ENCODE measurements at regions not wholly inside any gene's neighbourhood (a gene's known extent, or its start where the extent isn't known, plus 50 kb on each side); places are given as distances from the start of the nearest gene placed in this dataset.

DNA sequence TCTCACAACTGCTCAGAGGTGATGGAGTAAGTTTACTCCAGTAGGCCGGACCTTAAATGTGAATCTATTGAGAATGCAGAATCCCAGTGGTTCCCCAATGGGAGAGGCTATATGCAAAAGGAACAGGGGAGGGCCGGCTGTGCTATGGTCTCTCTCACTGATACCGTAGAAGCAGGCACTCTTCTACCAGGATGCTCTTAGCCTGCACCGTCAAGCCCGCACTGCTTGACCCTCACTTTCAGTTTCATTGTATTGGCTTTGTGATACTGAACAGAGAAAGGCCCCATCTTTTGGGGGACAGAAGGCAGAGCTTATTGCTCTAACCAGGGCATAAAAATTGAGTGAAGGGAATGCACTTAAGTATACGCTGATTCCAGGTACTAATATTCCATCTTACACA, 615.0 kb upstream of the RGMB start:
- ATAC-seq, result no peak
- TF ChIP-seq PATZ1 (CRISPR knock-in tag; IDR thresholded peaks at IDR 0.05; ENCODE audit: borderline replicate concordance) (no peak), CSDC2 (CRISPR knock-in tag; IDR thresholded peaks at IDR 0.05) (no peak), ISL1 (CRISPR knock-in tag; IDR thresholded peaks at IDR 0.05) (no peak), ESRRG (CRISPR knock-in tag; IDR thresholded peaks at IDR 0.05) (no peak), ZC3H10 (CRISPR knock-in tag; IDR thresholded peaks at IDR 0.05) (no peak), ZFP3 (CRISPR knock-in tag; IDR thresholded peaks at IDR 0.05) (no peak), RARB (CRISPR knock-in tag; IDR thresholded peaks at IDR 0.05) (no peak), PPARA (CRISPR knock-in tag; IDR thresholded peaks at IDR 0.05; ENCODE audit: borderline replicate concordance) (no peak), GLIS3 (CRISPR knock-in tag; IDR thresholded peaks at IDR 0.05) (no peak), ZNF70 (CRISPR knock-in tag; IDR thresholded peaks at IDR 0.05) (no peak), ARNTL (CRISPR knock-in tag; IDR thresholded peaks at IDR 0.05; ENCODE audit: borderline replicate concordance, low read depth) (no peak)
- TF ChIP-seq, protein P1, sequence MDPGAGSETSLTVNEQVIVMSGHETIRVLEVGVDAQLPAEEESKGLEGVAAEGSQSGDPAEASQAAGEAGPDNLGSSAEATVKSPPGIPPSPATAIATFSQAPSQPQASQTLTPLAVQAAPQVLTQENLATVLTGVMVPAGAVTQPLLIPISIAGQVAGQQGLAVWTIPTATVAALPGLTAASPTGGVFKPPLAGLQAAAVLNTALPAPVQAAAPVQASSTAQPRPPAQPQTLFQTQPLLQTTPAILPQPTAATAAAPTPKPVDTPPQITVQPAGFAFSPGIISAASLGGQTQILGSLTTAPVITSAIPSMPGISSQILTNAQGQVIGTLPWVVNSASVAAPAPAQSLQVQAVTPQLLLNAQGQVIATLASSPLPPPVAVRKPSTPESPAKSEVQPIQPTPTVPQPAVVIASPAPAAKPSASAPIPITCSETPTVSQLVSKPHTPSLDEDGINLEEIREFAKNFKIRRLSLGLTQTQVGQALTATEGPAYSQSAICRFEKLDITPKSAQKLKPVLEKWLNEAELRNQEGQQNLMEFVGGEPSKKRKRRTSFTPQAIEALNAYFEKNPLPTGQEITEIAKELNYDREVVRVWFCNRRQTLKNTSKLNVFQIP (CRISPR knock-in tag; IDR thresholded peaks at IDR 0.05; ENCODE audit: borderline replicate concordance, low read depth), result no peak
- TF ChIP-seq, protein P2, sequence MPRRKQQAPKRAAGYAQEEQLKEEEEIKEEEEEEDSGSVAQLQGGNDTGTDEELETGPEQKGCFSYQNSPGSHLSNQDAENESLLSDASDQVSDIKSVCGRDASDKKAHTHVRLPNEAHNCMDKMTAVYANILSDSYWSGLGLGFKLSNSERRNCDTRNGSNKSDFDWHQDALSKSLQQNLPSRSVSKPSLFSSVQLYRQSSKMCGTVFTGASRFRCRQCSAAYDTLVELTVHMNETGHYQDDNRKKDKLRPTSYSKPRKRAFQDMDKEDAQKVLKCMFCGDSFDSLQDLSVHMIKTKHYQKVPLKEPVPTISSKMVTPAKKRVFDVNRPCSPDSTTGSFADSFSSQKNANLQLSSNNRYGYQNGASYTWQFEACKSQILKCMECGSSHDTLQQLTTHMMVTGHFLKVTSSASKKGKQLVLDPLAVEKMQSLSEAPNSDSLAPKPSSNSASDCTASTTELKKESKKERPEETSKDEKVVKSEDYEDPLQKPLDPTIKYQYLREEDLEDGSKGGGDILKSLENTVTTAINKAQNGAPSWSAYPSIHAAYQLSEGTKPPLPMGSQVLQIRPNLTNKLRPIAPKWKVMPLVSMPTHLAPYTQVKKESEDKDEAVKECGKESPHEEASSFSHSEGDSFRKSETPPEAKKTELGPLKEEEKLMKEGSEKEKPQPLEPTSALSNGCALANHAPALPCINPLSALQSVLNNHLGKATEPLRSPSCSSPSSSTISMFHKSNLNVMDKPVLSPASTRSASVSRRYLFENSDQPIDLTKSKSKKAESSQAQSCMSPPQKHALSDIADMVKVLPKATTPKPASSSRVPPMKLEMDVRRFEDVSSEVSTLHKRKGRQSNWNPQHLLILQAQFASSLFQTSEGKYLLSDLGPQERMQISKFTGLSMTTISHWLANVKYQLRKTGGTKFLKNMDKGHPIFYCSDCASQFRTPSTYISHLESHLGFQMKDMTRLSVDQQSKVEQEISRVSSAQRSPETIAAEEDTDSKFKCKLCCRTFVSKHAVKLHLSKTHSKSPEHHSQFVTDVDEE (CRISPR knock-in tag; IDR thresholded peaks at IDR 0.05), result no peak

DNA sequence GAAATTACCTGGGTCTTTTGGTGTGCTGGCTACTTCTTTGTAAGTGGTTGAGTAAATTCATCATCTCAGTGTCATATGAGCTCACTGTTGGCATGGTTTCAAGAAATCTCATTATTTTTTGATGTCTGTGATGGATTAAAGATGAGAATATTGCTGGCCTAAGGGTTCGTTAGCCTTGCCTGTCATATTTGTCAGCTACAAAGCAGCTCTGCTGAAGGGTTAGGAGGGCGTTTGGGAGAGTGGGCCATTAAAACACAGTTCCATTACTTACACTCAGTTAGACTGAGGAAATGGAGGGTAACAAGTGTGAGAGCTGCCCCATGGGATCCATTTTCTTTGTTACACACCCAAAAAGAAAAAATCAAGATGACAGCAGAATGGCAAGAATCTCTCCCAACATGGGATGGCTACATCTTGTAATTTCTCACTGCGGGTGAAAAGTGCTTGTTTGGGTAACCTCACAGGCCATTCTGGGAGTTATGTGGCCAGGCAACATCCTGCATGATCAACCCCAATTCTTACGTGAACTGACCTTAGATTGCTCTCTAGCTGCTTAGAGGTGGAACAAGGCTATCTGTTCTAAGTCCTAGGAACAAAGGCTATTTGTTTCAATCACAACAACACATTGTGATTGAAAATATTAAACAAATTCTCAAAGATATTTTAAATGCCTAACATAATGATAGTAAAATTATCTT, 609.5 kb upstream of the RGMB start:
- ATAC-seq, result no peak; the same call in 2 of the 3 replicates
- TF ChIP-seq ISL1 (CRISPR knock-in tag; IDR thresholded peaks at IDR 0.05) (peak; percentile 42), GLIS3 (CRISPR knock-in tag; IDR thresholded peaks at IDR 0.05) (no peak)
- TF ChIP-seq, protein P3, sequence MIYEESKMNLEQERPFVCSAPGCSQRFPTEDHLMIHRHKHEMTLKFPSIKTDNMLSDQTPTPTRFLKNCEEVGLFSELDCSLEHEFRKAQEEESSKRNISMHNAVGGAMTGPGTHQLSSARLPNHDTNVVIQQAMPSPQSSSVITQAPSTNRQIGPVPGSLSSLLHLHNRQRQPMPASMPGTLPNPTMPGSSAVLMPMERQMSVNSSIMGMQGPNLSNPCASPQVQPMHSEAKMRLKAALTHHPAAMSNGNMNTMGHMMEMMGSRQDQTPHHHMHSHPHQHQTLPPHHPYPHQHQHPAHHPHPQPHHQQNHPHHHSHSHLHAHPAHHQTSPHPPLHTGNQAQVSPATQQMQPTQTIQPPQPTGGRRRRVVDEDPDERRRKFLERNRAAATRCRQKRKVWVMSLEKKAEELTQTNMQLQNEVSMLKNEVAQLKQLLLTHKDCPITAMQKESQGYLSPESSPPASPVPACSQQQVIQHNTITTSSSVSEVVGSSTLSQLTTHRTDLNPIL (CRISPR knock-in tag; IDR thresholded peaks at IDR 0.05; ENCODE audit: low read depth), result peak; percentile 59; the same call in 1 of the 2 replicates
- TF ChIP-seq, protein P2 (CRISPR knock-in tag; IDR thresholded peaks at IDR 0.05), result 0 out of 2 replicates have a peak, but pooled peaks have one; percentile 60

- ATAC-seq, result no peak
- TF ChIP-seq PPARA (CRISPR knock-in tag; IDR thresholded peaks at IDR 0.05; ENCODE audit: borderline replicate concordance) (no peak), ISL1 (CRISPR knock-in tag; IDR thresholded peaks at IDR 0.05) (no peak), PATZ1 (CRISPR knock-in tag; IDR thresholded peaks at IDR 0.05; ENCODE audit: borderline replicate concordance) (no peak), TCF4 (CRISPR knock-in tag; IDR thresholded peaks at IDR 0.05; ENCODE audit: borderline replicate concordance) (no peak), BACH2 (CRISPR knock-in tag; IDR thresholded peaks at IDR 0.05; ENCODE audit: borderline replicate concordance) (no peak), ESRRG (CRISPR knock-in tag; IDR thresholded peaks at IDR 0.05) (no peak), RARB (CRISPR knock-in tag; IDR thresholded peaks at IDR 0.05) (no peak), ZNF70 (CRISPR knock-in tag; IDR thresholded peaks at IDR 0.05) (no peak), ZFP30 (CRISPR knock-in tag; IDR thresholded peaks at IDR 0.05) (no peak), ZC3H10 (CRISPR knock-in tag; IDR thresholded peaks at IDR 0.05) (no peak), ZFP3 (CRISPR knock-in tag; IDR thresholded peaks at IDR 0.05) (no peak)
- TF ChIP-seq, protein P3 (CRISPR knock-in tag; IDR thresholded peaks at IDR 0.05; ENCODE audit: low read depth), result no peak
- TF ChIP-seq, protein P2 (CRISPR knock-in tag; IDR thresholded peaks at IDR 0.05), result no peak
These were observed 604.6 kb upstream of the RGMB start for GRCh38 chr5:98168871-98169270.
